A549 (cell line): ENCODE measurements at regions not wholly inside any gene's neighbourhood (a gene's known extent, or its start where the extent isn't known, plus 50 kb on each side); places are given as distances from the start of the nearest gene placed in this dataset.

Source experiments
- ATAC-seq, 2 experiments: fragments of 200-7000 bp in 1 of 2; fragments of >200 bp in 1 of 2; cut with Nextera tagmentation in 1 of 2; cut with Tn5 transposase in 1 of 2; 3 replicates each; pipeline versions ENCODE4 v1.8.0 to v1.9.1; 2018 to 2020; ENCODE audit warnings: mild to moderate bottlenecking in 1 of 2, moderate library complexity in 1 of 2
- CTCF ChIA-PET: fragments of 300-600 bp; sonication (Branson Sonifier 250); formaldehyde crosslinking; extraction: SDS; loops from one replicate; lab custom pipeline; 2021; ENCODE audit warnings: antibody characterized with exemption, inconsistent platforms; lab: Yijun Ruan, JAX
- POLR2A ChIA-PET: fragments of 350-600 bp; formaldehyde crosslinking; extraction: SDS; loops from one replicate; lab custom pipeline; 2021; ENCODE audit warnings: antibody characterized with exemption, inconsistent platforms; lab: Yijun Ruan, JAX
- DNase-seq, 2 experiments: peaks; one replicate each; pipeline versions ENCODE4 v3.0.0 to v3.0.0-alpha.2; 2011 to 2016; ENCODE audit warnings: low read depth in 1 of 2, low spot score in 1 of 2
- FAIRE-seq: peaks from 2 replicates; lab custom pipeline; 2011; peaks lifted over from hg19 to GRCh38; lab: Jason Lieb, UNC
- H3K27ac ChIP-seq, 2 experiments: fragments of >200 bp; sonication (Bioruptor Twin); formaldehyde crosslinking; 3 replicates each; pipeline ENCODE4 v1.5.1; 2016 to 2017
- H3K4me1 ChIP-seq: fragments of >200 bp; sonication (Bioruptor Twin); formaldehyde crosslinking; 3 replicates; pipeline ENCODE4 v1.6.1; 2016
- H3K4me2 ChIP-seq: fragments of >200 bp; sonication (Bioruptor Twin); formaldehyde crosslinking; 3 replicates; pipeline ENCODE4 v1.6.1; 2016
- H3K4me3 ChIP-seq: fragments of >200 bp; sonication (Bioruptor Twin); formaldehyde crosslinking; 3 replicates; pipeline ENCODE4 v1.5.1; 2016
- H3K9me3 ChIP-seq: fragments of >200 bp; sonication (Bioruptor Twin); formaldehyde crosslinking; 3 replicates; pipeline ENCODE4 v1.6.1; 2016
- CBX2 ChIP-seq: fragments of 200-600 bp; sonication (generic); IDR thresholded peaks from 2 replicates; pipeline ENCODE4 v1.6.1; 2016; ENCODE audit warnings: low read depth, mild to moderate bottlenecking, borderline replicate concordance
- EP300 ChIP-seq, 2 experiments: fragments of >200 bp; sonication (Bioruptor Twin); formaldehyde crosslinking; IDR thresholded peaks; 2 replicates in 1 of 2; 3 replicates in 1 of 2; pipeline ENCODE4 v1.6.1; 2016 to 2017
- ESRRA ChIP-seq: fragments of 150-350 bp; IDR thresholded peaks from 2 replicates; pipeline ENCODE4 v1.6.1; 2014; ENCODE audit warnings: mild to moderate bottlenecking, low read length, borderline replicate concordance
- FOSB ChIP-seq: fragments of 250-450 bp; sonication (Bioruptor Pico); IDR thresholded peaks from 2 replicates; pipeline ENCODE4 v1.5.0; 2020; ENCODE audit warnings: mild to moderate bottlenecking, moderate library complexity
- FOXS1 ChIP-seq: fragments of 250-450 bp; sonication (Bioruptor Pico); IDR thresholded peaks from 2 replicates; pipeline ENCODE4 v1.5.0; 2020; ENCODE audit warnings: mild to moderate bottlenecking, moderate library complexity
- HDAC2 ChIP-seq: fragments of 200-600 bp; sonication (generic); IDR thresholded peaks from 2 replicates; pipeline ENCODE4 v1.6.1; 2016
- HEYL ChIP-seq: fragments of 250-450 bp; sonication (Bioruptor Pico); IDR thresholded peaks from 2 replicates; pipeline ENCODE4 v1.8.0; 2021; ENCODE audit warnings: mild to moderate bottlenecking, moderate library complexity
- HOXB13 ChIP-seq: fragments of 250-450 bp; sonication (Bioruptor Pico); IDR thresholded peaks from 2 replicates; pipeline ENCODE4 v1.5.0; 2020; ENCODE audit warnings: low read depth, mild to moderate bottlenecking, moderate library complexity
- HOXB5 ChIP-seq: fragments of 250-450 bp; sonication (Bioruptor Pico); IDR thresholded peaks from 2 replicates; pipeline ENCODE4 v1.5.0; 2020; ENCODE audit warnings: mild to moderate bottlenecking, moderate library complexity
- JUN ChIP-seq, 2 experiments: fragments of >200 bp; sonication (Bioruptor Twin); formaldehyde crosslinking; IDR thresholded peaks; 2 replicates in 1 of 2; 3 replicates in 1 of 2; pipeline ENCODE4 v1.6.1; 2016 to 2017
- JUNB ChIP-seq: fragments of >200 bp; sonication (Bioruptor Twin); formaldehyde crosslinking; IDR thresholded peaks from 2 replicates; pipeline ENCODE4 v1.6.1; 2016
- KDM1A ChIP-seq: fragments of 200-600 bp; sonication (generic); IDR thresholded peaks from 2 replicates; pipeline ENCODE4 v1.6.1; 2016; ENCODE audit warnings: low read depth, mild to moderate bottlenecking
- MAFK ChIP-seq: fragments of 450-650 bp; IDR thresholded peaks from 2 replicates; pipeline ENCODE4 v1.6.1; 2014; ENCODE audit not compliant: partially characterized antibody
- MAX ChIP-seq: IDR thresholded peaks from 2 replicates; pipeline ENCODE4 v1.6.1; 2012
- MAZ ChIP-seq: fragments of 150-350 bp; IDR thresholded peaks from 2 replicates; pipeline ENCODE4 v1.6.1; 2014; ENCODE audit warnings: antibody characterized with exemption, low read depth, low read length, borderline replicate concordance
- POLR2A ChIP-seq: IDR thresholded peaks from 2 replicates; pipeline ENCODE4 v1.6.1; 2012; ENCODE audit warnings: mild to moderate bottlenecking, low read length
- RAD21 ChIP-seq, 2 experiments: fragments of >200 bp in 1 of 2; sonication (Bioruptor Twin) in 1 of 2; formaldehyde crosslinking in 1 of 2; IDR thresholded peaks in 1 of 2; conservative IDR thresholded peaks in 1 of 2; 2 replicates in 1 of 2; 3 replicates in 1 of 2; pipeline ENCODE4 v1.6.1; 2012 to 2018; ENCODE audit warnings: inconsistent platforms in 1 of 2
- RCOR1 ChIP-seq: fragments of 150-350 bp; IDR thresholded peaks from 2 replicates; pipeline ENCODE4 v1.6.1; 2014; ENCODE audit warnings: antibody characterized with exemption, low read length, low read depth
- RFX5 ChIP-seq: fragments of 450-650 bp; IDR thresholded peaks from 2 replicates; pipeline ENCODE4 v1.7.1; 2014; ENCODE audit warnings: antibody characterized with exemption, mild to moderate bottlenecking, moderate library complexity
- RNF2 ChIP-seq: fragments of 200-600 bp; sonication (generic); IDR thresholded peaks from 2 replicates; pipeline ENCODE4 v1.6.1; 2016; ENCODE audit warnings: low read depth, mild to moderate bottlenecking, antibody characterized with exemption, moderate library complexity, borderline replicate concordance
- USF2 ChIP-seq: fragments of 450-650 bp; IDR thresholded peaks from 2 replicates; pipeline ENCODE4 v1.6.1; 2014; ENCODE audit warnings: antibody characterized with exemption
- WGBS: methylation state at CpG from one replicate; pipeline ENCODE4 v1.1.6; 2017; ENCODE audit errors: missing lambda C conversion rate; 5-methylcytosine and 5-hydroxymethylcytosine counted together
- TF ChIP-seq, protein P1 (sequence below): IDR thresholded peaks from 2 replicates; pipeline ENCODE4 v1.6.1; 2012
- TF ChIP-seq, protein P2 (sequence below): fragments of >200 bp; sonication (Bioruptor Twin); formaldehyde crosslinking; IDR thresholded peaks from 3 replicates; pipeline ENCODE4 v1.6.1; 2016
- TF ChIP-seq, protein P3 (sequence below): fragments of 200-600 bp; sonication (generic); IDR thresholded peaks from 2 replicates; pipeline ENCODE4 v1.6.1; 2016; ENCODE audit warnings: antibody characterized with exemption, mild to moderate bottlenecking, moderate library complexity

- ATAC-seq: no peak
- TF ChIP-seq, protein P1, sequence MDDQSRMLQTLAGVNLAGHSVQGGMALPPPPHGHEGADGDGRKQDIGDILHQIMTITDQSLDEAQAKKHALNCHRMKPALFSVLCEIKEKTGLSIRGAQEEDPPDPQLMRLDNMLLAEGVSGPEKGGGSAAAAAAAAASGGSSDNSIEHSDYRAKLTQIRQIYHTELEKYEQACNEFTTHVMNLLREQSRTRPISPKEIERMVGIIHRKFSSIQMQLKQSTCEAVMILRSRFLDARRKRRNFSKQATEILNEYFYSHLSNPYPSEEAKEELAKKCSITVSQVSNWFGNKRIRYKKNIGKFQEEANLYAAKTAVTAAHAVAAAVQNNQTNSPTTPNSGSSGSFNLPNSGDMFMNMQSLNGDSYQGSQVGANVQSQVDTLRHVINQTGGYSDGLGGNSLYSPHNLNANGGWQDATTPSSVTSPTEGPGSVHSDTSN: no peak
- no peak for TF ChIP-seq FOXS1 (CRISPR knock-in tag)
- TF ChIP-seq RCOR1: no peak
- no peak for TF ChIP-seq HOXB5 (CRISPR knock-in tag)
- no peak for TF ChIP-seq CBX2
- Histone ChIP-seq H3K4me1 (no peaks in the 10 kb centered on the region), H3K4me2 (no peak overlapping the region), H3K4me3 (no peak overlapping the region), H3K27ac (no peak overlapping the region), H3K9me3 (no peaks in the 10 kb centered on the region)
- ChIA-PET CTCF (no interaction called here), POLR2A (no interaction called here)
- FAIRE-seq: no peak
- 41% methylated on average over 3 of the region's 3 CpGs for WGBS
- no peak for DNase-seq
Measured at GRCh38 chr13:74741732-74742131, 607.5 kb upstream of the KLF12 start.

DNA sequence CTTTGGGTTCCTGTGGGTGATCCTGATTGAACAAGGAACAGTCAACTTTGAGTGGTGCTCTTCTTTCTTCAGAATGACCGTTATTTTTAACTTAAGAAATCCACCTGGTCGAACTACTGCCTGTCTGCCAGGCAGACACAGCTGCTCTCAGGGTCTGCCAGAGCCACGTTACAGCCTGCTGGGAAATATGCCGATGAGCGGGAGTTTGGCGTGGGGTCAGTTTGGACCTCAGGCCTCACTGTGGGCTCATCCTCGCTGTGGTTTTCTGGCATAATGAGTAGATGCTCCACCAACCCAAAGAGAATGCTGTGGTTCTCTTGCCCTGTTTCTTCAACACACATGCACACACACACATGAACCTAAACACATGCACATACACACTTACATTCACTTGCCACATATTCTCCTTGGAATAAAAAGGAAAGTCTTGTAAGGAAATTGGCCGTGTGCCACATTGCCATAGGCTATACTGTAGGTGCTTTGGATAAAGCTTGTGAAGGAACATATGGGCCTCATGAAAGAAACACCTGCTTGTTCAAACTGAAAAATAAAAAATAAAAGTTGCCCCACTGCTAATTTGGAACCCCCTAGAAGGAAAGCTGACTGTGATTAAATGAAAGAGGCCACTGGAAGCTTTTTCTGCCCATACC, 598.7 kb upstream of the KLF12 start:
- H3K4me2 ChIP-seq: no peak overlapping the region
- H3K4me3 ChIP-seq: no peak overlapping the region
- no peaks in the 10 kb centered on the region for H3K4me1 ChIP-seq
- ChIA-PET POLR2A (no interaction called here), CTCF (no interaction called here)
- FAIRE-seq (no peak), DNase-seq (no peak), ATAC-seq (no peak)
- H3K27ac ChIP-seq: no peak overlapping the region
- WGBS: 45% methylated on average over 8 of the region's 8 CpGs
- TF ChIP-seq HEYL (CRISPR knock-in tag) (no peak), POLR2A (no peak), USF2 (no peak), MAX (no peak), MAFK (no peak), RFX5 (no peak), HOXB13 (CRISPR knock-in tag) (no peak), KDM1A (no peak), CBX2 (no peak), FOSB (CRISPR knock-in tag) (no peak), FOXS1 (CRISPR knock-in tag) (no peak), RAD21 (conservative IDR thresholded peaks at IDR 0.05 in 1 of 2, IDR thresholded peaks at IDR 0.05 in 1 of 2) (no peak), MAZ (no peak), JUN (IDR thresholded peaks at IDR 0.05) (no peak), ESRRA (no peak), EP300 (IDR thresholded peaks at IDR 0.05) (no peak)
- TF ChIP-seq, protein P1: no peak
- no peaks in the 10 kb centered on the region for H3K9me3 ChIP-seq

DNA sequence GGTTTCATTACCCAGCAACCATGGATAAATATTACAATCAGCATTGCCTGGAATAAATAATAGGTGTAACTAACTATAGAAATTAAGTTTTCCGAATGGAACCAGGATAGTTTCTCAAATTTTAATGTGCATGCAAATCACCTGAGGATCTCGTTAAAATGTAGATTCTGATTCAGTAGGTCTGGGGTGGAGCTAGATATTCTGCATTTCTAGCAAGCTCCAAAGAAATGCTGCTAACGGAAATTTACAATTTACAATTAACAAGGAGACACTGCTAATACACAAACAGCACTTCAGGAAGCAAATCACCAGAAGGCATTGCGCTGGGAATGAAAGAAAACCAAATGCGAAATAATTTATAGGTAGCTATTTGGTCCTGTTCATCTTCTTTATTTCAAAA, 597.5 kb upstream of the KLF12 start:
- ATAC-seq: no peak
- H3K4me2 ChIP-seq: no peak overlapping the region
- H3K4me1 ChIP-seq: no peaks in the 10 kb centered on the region
- no peak overlapping the region for H3K4me3 ChIP-seq
- ChIA-PET POLR2A (no interaction called here), CTCF (no interaction called here)
- FAIRE-seq: no peak
- no peak overlapping the region for H3K27ac ChIP-seq
- WGBS: 72% methylated on average over 5 of the region's 5 CpGs
- no peak for DNase-seq
- no peaks in the 10 kb centered on the region for H3K9me3 ChIP-seq
- no peak for TF ChIP-seq RNF2
- TF ChIP-seq, protein P2, sequence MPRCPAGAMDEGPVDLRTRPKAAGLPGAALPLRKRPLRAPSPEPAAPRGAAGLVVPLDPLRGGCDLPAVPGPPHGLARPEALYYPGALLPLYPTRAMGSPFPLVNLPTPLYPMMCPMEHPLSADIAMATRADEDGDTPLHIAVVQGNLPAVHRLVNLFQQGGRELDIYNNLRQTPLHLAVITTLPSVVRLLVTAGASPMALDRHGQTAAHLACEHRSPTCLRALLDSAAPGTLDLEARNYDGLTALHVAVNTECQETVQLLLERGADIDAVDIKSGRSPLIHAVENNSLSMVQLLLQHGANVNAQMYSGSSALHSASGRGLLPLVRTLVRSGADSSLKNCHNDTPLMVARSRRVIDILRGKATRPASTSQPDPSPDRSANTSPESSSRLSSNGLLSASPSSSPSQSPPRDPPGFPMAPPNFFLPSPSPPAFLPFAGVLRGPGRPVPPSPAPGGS: no peak
- TF ChIP-seq, protein P3, sequence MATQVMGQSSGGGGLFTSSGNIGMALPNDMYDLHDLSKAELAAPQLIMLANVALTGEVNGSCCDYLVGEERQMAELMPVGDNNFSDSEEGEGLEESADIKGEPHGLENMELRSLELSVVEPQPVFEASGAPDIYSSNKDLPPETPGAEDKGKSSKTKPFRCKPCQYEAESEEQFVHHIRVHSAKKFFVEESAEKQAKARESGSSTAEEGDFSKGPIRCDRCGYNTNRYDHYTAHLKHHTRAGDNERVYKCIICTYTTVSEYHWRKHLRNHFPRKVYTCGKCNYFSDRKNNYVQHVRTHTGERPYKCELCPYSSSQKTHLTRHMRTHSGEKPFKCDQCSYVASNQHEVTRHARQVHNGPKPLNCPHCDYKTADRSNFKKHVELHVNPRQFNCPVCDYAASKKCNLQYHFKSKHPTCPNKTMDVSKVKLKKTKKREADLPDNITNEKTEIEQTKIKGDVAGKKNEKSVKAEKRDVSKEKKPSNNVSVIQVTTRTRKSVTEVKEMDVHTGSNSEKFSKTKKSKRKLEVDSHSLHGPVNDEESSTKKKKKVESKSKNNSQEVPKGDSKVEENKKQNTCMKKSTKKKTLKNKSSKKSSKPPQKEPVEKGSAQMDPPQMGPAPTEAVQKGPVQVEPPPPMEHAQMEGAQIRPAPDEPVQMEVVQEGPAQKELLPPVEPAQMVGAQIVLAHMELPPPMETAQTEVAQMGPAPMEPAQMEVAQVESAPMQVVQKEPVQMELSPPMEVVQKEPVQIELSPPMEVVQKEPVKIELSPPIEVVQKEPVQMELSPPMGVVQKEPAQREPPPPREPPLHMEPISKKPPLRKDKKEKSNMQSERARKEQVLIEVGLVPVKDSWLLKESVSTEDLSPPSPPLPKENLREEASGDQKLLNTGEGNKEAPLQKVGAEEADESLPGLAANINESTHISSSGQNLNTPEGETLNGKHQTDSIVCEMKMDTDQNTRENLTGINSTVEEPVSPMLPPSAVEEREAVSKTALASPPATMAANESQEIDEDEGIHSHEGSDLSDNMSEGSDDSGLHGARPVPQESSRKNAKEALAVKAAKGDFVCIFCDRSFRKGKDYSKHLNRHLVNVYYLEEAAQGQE: no peak
- TF ChIP-seq JUNB: no peak
- TF ChIP-seq FOXS1 (CRISPR knock-in tag): no peak
- no peak for TF ChIP-seq HDAC2
- TF ChIP-seq USF2: no peak
